PC-9 (cell line): ENCODE measurements at regions not wholly inside any gene's neighbourhood (a gene's known extent, or its start where the extent isn't known, plus 50 kb on each side); places are given as distances from the start of the nearest gene placed in this dataset.

Experiments used
- BruUV-seq: library from RNA; stranded (reverse); fragments of 400-500 nt; replicated peaks from 2 replicates; lab custom pipeline; 2021; lab: Mats Ljungman, UMichigan
- CTCF ChIA-PET: fragments of 300-600 bp; sonication (Branson Sonifier 250); formaldehyde crosslinking; loops from one replicate; lab custom pipeline; 2022; ENCODE audit warnings: antibody characterized with exemption; lab: Charles Lee
- POLR2A ChIA-PET: fragments of 300-600 bp; sonication (Branson Sonifier 250); formaldehyde crosslinking; loops from one replicate; lab custom pipeline; 2022; ENCODE audit warnings: antibody characterized with exemption; ENCODE audit not compliant: unreplicated experiment; lab: Charles Lee
- DNase-seq, 2 experiments: peaks; one replicate each; pipeline versions ENCODE4 v3.0.0 to v3.0.0-alpha.2; 2015 to 2022; ENCODE audit warnings: mixed read lengths in 1 of 2
- H2AFZ ChIP-seq: fragments of 200-600 bp; sonication (generic); 2 replicates; pipeline ENCODE4 v1.8.1; 2017; ENCODE audit warnings: antibody characterized with exemption
- H3F3A ChIP-seq: fragments of 200-600 bp; sonication (generic); 2 replicates; pipeline ENCODE4 v1.8.1; 2017; ENCODE audit warnings: antibody characterized with exemption, mild to moderate bottlenecking, low read depth; ENCODE audit not compliant: insufficient read depth
- H3K27ac ChIP-seq: fragments of 200-600 bp; sonication (generic); 2 replicates; pipeline ENCODE4 v1.6.1; 2016; ENCODE audit warnings: mixed run types
- H3K27me3 ChIP-seq: fragments of 200-600 bp; sonication (generic); 2 replicates; pipeline ENCODE4 v1.6.1; 2016; ENCODE audit warnings: low read depth, mixed run types; ENCODE audit not compliant: insufficient read depth
- H3K36me3 ChIP-seq: fragments of 200-600 bp; sonication (generic); 2 replicates; pipeline ENCODE4 v1.6.1; 2016; ENCODE audit warnings: low read depth, mixed run types
- H3K4me1 ChIP-seq: fragments of 200-600 bp; sonication (generic); replicated peaks from 2 replicates; pipeline ENCODE4 v1.6.1; 2016; ENCODE audit warnings: mixed run types; ENCODE audit not compliant: insufficient read depth
- H3K4me2 ChIP-seq: fragments of 200-600 bp; sonication (generic); 2 replicates; pipeline ENCODE4 v1.6.1; 2017; ENCODE audit warnings: mixed run types
- H3K4me3 ChIP-seq: fragments of 200-600 bp; sonication (generic); 2 replicates; pipeline ENCODE4 v1.6.1; 2016; ENCODE audit warnings: mixed run types
- H3K79me2 ChIP-seq: fragments of 200-600 bp; sonication (generic); 2 replicates; pipeline ENCODE4 v1.6.1; 2017; ENCODE audit warnings: low read depth, mixed run types
- H3K9me2 ChIP-seq: fragments of 200-600 bp; sonication (generic); 2 replicates; pipeline ENCODE4 v1.8.1; 2017; ENCODE audit warnings: mild to moderate bottlenecking; ENCODE audit not compliant: insufficient read depth
- H3K9me3 ChIP-seq: fragments of 200-600 bp; sonication (generic); 2 replicates; pipeline ENCODE4 v1.8.1; 2016; ENCODE audit warnings: low read depth; ENCODE audit not compliant: insufficient read depth
- H4K20me1 ChIP-seq: fragments of 200-600 bp; sonication (generic); 2 replicates; pipeline ENCODE4 v1.8.1; 2017; ENCODE audit not compliant: insufficient read depth
- CTCF ChIP-seq: fragments of 200-600 bp; sonication (generic); conservative IDR thresholded peaks from 2 replicates; pipeline ENCODE4 v1.6.1; 2017; ENCODE audit warnings: mixed run types, antibody characterized with exemption, mild to moderate bottlenecking, moderate library complexity
- EZH2 ChIP-seq: fragments of 200-600 bp; sonication (generic); IDR thresholded peaks from 2 replicates; pipeline ENCODE4 v1.8.0; 2017; ENCODE audit warnings: antibody characterized with exemption, low read depth
- intact Hi-C: fragments of 100-400 bp; cut with micrococcal nuclease; formaldehyde crosslinking; loops from one replicate; pipeline ENCODE4 v1.10.0; 2022; ENCODE audit not compliant: unreplicated experiment

- Histone ChIP-seq H4K20me1 (no peaks in the 10 kb centered on the region), H3K36me3 (no peaks in the 10 kb centered on the region), H3K9me3 (no peaks in the 10 kb centered on the region), H3K4me1 (no peaks in the 10 kb centered on the region), H3K79me2 (no peaks in the 10 kb centered on the region), H3F3A (no peaks in the 10 kb centered on the region), H3K4me3 (no peak overlapping the region), H3K9me2 (no peaks in the 10 kb centered on the region), H3K27ac (no peak overlapping the region), H3K4me2 (no peak overlapping the region), H2AFZ (no peak overlapping the region), H3K27me3 (no peaks in the 10 kb centered on the region)
- intact Hi-C loops = loop anchor here (10.0 kb wide), 2 partner anchors 456 to 1314 kb away; no protein-coding TSS in a partner anchor
- POLR2A ChIA-PET = no interaction called here
- no peak for DNase-seq
- TF ChIP-seq CTCF (no peak), EZH2 (no peak)
- no TSS peak for BruUV-seq
- CTCF ChIA-PET = no interaction called here
These were observed 838.2 kb downstream of the RAPGEF2 start for GRCh38 chr4:159941076-159941475.

- Histone ChIP-seq H3K27ac (no peak overlapping the region), H3K27me3 (no peaks in the 10 kb centered on the region), H3K36me3 (no peaks in the 10 kb centered on the region), H3K9me3 (no peaks in the 10 kb centered on the region), H3K4me2 (no peak overlapping the region), H3K9me2 (no peaks in the 10 kb centered on the region), H2AFZ (no peak overlapping the region), H3K4me1 (no peaks in the 10 kb centered on the region), H4K20me1 (no peaks in the 10 kb centered on the region), H3F3A (no peaks in the 10 kb centered on the region), H3K4me3 (no peak overlapping the region), H3K79me2 (no peaks in the 10 kb centered on the region)
- CTCF ChIA-PET = no interaction called here
- TF ChIP-seq EZH2 (no peak), CTCF (no peak)
- POLR2A ChIA-PET = no interaction called here
- no TSS peak for BruUV-seq
- intact Hi-C loops = loop anchor here (10.0 kb wide), 2 partner anchors 460 to 1310 kb away; no protein-coding TSS in a partner anchor
- no peak for DNase-seq
These were observed 841.6 kb downstream of the RAPGEF2 start for GRCh38 chr4:159944477-159944876.

GRCh38 chr4:159946983-159947615, 844.2 kb downstream of the RAPGEF2 start:
- H2AFZ ChIP-seq = no peak overlapping the region
- ChIA-PET CTCF (no interaction called here), POLR2A (no interaction called here)
- no peaks in the 10 kb centered on the region for H4K20me1 ChIP-seq
- H3K9me2 ChIP-seq = no peaks in the 10 kb centered on the region
- intact Hi-C loops = loop anchor here (5.0 to 10.0 kb wide), 4 partner anchors 245 to 1308 kb away; no protein-coding TSS in a partner anchor
- peak in 1 of 2 experiments; percentile 35 for DNase-seq
- H3K27me3 ChIP-seq = no peaks in the 10 kb centered on the region
- no peaks in the 10 kb centered on the region for H3K36me3 ChIP-seq
- TF ChIP-seq CTCF = peak; percentile 77
- no peak for TF ChIP-seq EZH2
- no peaks in the 10 kb centered on the region for H3K9me3 ChIP-seq
- no peaks in the 10 kb centered on the region for H3F3A ChIP-seq
- BruUV-seq = no TSS peak
- H3K4me3 ChIP-seq = no peak overlapping the region
- H3K4me2 ChIP-seq = no peak overlapping the region
- no peaks in the 10 kb centered on the region for H3K79me2 ChIP-seq
- no peaks in the 10 kb centered on the region for H3K4me1 ChIP-seq
- no peak overlapping the region for H3K27ac ChIP-seq
